Thyroid gland (tissue), 4 donors: ENCODE measurements at regions not wholly inside any gene's neighbourhood (a gene's known extent, or its start where the extent isn't known, plus 50 kb on each side); places are given as distances from the start of the nearest gene placed in this dataset.
"Not testable (repeated sequence)": the region's sequence is repeated elsewhere in the genome, so short reads cannot be mapped to it uniquely, and the experiment has no call there.

ENCODE experiments used
- DNase-seq, 2 donors: peaks; one replicate each; pipeline ENCODE4 v3.0.0-alpha.2; 2019
- H3K27ac ChIP-seq, 3 donors: fragments of 200-600 bp; sonication (generic); 1 replicate in 2 of 3; 2 replicates in 1 of 3; pipeline ENCODE4 v1.5.1; 2016 to 2019; ENCODE audit warnings: mild to moderate bottlenecking in 1 of 3, moderate library complexity in 1 of 3
- H3K27me3 ChIP-seq: fragments of 200-600 bp; sonication (generic); one replicate; pipeline ENCODE4 v1.5.1; 2019
- H3K36me3 ChIP-seq, 2 donors: fragments of 200-600 bp; sonication (generic); one replicate each; pipeline ENCODE4 v1.5.1; 2016 to 2019
- H3K4me1 ChIP-seq, 2 donors: fragments of 200-600 bp; sonication (generic); one replicate each; pipeline ENCODE4 v1.5.1; 2017 to 2019
- H3K4me3 ChIP-seq, 3 donors: fragments of 200-600 bp; sonication (generic); replicated peaks in 1 of 3; 1 replicate in 2 of 3; 2 replicates in 1 of 3; pipeline ENCODE4 v1.5.1; 2016; ENCODE audit warnings: mild to moderate bottlenecking in 1 of 3
- H3K9me3 ChIP-seq: fragments of 200-600 bp; sonication (generic); one replicate; pipeline ENCODE4 v1.5.1; 2017
- POLR2A ChIP-seq, 2 donors: fragments of 450-650 bp; IDR thresholded peaks; one replicate each; pipeline ENCODE4 v1.6.1; 2017; ENCODE audit warnings: antibody characterized with exemption in 2 of 2, mild to moderate bottlenecking in 2 of 2, moderate library complexity in 1 of 2
- WGBS, 2 donors: methylation state at CpG; one replicate each; pipeline ENCODE4 v1.1.5; 2017; 5-methylcytosine and 5-hydroxymethylcytosine counted together
- intact Hi-C: fragments of 100-400 bp; cut with DNase I; formaldehyde crosslinking; loops from one replicate; pipeline ENCODE4 v1.15.1; 2023
- TF ChIP-seq, protein P1 (sequence below), 6 experiments: fragments of 200-600 bp in 3 of 6; fragments of 450-650 bp in 3 of 6; sonication (generic) in 3 of 6; IDR thresholded peaks; one replicate each; pipeline ENCODE4 v1.5.1; 2016 to 2019; ENCODE audit warnings: antibody characterized with exemption in 6 of 6, mild to moderate bottlenecking in 2 of 6, inconsistent platforms in 1 of 6, moderate library complexity in 1 of 6

DNA sequence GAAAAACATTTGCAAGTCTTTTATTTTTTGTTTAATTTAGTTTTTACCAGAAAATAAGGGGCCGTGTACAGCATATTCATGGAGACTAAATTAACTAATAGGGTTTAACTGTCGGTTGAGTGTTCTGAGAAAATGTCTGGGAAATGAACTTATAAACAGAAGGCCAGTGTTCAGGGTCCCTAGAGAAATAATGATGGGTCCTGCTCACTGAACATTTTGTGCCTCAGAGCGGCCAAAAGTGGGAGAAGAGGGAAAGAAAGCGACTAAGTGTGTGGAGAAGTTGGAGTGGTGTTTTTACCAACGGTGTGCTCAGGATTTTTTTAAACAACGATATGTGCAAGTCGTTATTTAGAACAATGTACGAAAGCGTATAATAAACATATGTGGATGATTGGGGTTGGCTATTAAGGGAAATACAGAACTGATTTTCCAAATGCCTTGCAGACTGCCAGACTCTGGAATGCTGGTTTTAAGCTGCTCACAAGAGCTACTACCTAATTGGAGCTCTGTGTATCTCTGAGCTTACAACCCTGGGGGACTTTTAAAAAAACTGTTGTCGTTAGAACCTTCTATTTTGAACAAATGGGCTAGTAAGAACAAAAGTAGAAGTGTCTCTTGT is 166.7 kb downstream of the SLC38A4 start:
- Histone ChIP-seq H3K27me3 (no peaks in the 10 kb centered on the region), H3K4me3 (no peak overlapping the region), H3K36me3 (no peaks in the 10 kb centered on the region), H3K27ac (peak overlapping the region; percentile 27 to 54 (median 42)), H3K4me1 (peaks cover 0 to 5% of the 10 kb centered on the region in 2 donors), H3K9me3 (no peaks in the 10 kb centered on the region)
- intact Hi-C loops = no loop called here
- no peak for TF ChIP-seq POLR2A (IDR thresholded peaks at IDR 0.05)
- 57 to 62% methylated on average over 10 of the region's 10 CpGs for WGBS, 2 donors
- no peak for DNase-seq

DNA sequence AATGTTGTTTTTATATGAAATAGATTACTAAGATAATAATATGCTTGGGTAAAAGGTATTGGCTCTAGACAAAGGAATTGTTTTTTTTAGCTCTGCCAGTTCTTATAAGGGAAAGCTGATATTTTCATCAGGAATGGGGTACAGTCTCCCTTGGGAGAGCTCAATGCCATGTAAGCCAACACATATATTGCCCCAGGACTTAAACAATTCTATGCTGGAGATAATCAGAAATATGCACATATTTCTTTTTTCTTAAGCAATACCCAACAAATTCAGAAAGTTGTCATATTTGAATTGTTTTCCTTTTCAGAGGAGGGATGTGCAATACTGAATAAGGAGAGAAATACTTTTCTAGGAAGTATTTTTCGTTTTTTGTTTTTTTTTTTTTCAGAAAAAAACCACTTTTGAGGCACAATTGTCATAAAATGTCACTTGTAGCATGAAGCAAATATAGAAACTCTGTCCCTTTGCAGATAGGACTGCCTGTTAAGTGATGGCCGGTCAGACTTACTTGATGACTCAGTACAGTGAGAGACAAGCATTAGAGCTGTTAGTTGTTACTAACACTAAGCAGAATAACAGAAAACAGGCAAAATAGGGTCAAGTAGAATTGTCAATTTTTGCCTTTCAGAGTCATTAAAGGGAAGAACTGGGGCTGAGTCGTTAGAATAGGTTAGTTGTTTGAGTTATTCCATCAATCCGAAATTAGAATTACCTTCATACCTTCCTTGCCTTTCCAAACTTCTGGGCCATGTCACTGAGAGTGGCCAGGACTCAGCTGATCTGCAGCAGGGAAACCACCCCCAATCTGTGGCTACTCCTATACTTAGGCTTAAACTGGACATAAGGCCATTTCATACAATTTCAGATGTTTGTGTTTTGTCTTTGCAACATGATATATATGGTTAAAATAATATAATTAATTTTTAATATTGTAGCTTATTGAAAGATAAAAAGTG is 168.1 kb downstream of the SLC38A4 start:
- Histone ChIP-seq H3K36me3 (no peaks in the 10 kb centered on the region), H3K4me3 (no peak overlapping the region), H3K27me3 (no peaks in the 10 kb centered on the region), H3K9me3 (no peaks in the 10 kb centered on the region), H3K27ac (peak overlapping the region in 2 of 3 donors; percentile 27 to 57), H3K4me1 (peaks cover 0 to 5% of the 10 kb centered on the region in 2 donors)
- TF ChIP-seq POLR2A (IDR thresholded peaks at IDR 0.05) = no peak
- TF ChIP-seq, protein P1, sequence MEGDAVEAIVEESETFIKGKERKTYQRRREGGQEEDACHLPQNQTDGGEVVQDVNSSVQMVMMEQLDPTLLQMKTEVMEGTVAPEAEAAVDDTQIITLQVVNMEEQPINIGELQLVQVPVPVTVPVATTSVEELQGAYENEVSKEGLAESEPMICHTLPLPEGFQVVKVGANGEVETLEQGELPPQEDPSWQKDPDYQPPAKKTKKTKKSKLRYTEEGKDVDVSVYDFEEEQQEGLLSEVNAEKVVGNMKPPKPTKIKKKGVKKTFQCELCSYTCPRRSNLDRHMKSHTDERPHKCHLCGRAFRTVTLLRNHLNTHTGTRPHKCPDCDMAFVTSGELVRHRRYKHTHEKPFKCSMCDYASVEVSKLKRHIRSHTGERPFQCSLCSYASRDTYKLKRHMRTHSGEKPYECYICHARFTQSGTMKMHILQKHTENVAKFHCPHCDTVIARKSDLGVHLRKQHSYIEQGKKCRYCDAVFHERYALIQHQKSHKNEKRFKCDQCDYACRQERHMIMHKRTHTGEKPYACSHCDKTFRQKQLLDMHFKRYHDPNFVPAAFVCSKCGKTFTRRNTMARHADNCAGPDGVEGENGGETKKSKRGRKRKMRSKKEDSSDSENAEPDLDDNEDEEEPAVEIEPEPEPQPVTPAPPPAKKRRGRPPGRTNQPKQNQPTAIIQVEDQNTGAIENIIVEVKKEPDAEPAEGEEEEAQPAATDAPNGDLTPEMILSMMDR (IDR thresholded peaks at IDR 0.05) = no peak
- 78 to 81% methylated on average over 4 of the region's 4 CpGs for WGBS, 2 donors
- DNase-seq = no peak
- intact Hi-C loops = no loop called here

DNA sequence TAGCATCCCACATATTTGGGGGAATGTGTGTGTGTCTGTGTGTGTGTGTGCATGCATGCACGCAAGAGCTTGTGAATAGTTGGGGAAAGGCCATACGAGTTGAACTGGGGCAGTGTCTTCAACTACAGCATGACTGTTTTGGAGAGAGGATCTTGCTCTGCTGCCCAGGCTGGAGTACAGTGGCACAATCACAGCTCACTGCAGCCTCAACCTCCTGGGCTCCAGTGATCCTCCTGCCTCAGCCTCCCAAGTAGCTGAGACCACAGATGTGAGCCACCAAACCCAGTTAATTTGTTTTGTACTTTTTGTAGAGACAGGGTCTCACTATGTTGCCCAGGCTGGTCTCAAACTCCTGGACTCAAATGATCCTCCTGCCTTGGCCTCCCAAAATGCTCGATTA is 169.8 kb downstream of the SLC38A4 start:
- H3K36me3 ChIP-seq, H3K27me3 ChIP-seq, H3K27ac ChIP-seq, intact Hi-C loops, H3K9me3 ChIP-seq, H3K4me3 ChIP-seq, H3K4me1 ChIP-seq, DNase-seq: not testable (repeated sequence)
- 95 to 97% methylated on average over 3 of the region's 3 CpGs for WGBS, 2 donors

DNA sequence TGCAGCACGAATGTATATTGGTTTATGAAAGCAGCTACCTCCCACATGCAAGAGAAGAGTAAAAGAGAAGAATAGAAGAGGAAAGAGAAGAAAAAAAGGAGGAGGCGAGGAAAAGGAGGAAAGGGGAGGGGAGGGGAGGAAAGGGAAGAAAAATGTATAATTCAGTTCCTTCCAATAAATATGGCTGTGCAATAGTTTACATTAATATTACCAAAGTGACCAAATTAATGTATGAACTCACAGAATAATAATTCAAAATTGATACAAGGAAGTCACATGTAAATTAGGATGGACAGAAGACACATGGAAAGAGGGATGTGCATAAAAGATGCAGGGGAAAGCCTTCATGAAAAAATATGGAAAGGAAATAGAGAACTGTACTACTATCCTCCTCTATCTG is 172.5 kb downstream of the SLC38A4 start:
- H3K4me1 ChIP-seq = no peaks in the 10 kb centered on the region
- TF ChIP-seq, protein P1 (IDR thresholded peaks at IDR 0.05) = no peak
- WGBS, 2 donors = 94 to 95% methylated on average over 2 of the region's 2 CpGs
- H3K4me3 ChIP-seq = no peak overlapping the region
- no peaks in the 10 kb centered on the region for H3K9me3 ChIP-seq
- no peaks in the 10 kb centered on the region for H3K36me3 ChIP-seq
- no peak overlapping the region for H3K27ac ChIP-seq
- H3K27me3 ChIP-seq = no peaks in the 10 kb centered on the region
- intact Hi-C loops = no loop called here
- no peak for DNase-seq

DNA sequence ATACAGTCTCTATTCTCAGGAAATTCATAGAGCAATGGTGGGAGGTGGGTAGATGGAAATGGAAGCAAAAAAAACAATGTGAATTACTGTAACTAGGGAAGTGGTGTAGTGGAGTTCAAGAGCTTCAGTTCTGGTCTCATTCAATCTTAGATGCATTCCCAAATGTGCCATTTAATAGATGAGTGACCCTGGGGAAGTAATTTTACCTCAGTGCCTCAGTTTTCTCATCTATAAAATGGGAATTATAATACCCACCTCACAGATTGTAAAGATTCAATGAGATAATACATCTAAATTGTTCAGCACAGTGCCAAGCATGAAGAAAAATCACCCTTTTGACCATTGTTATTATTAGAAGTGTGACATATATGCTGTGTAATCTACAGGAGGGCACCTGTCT is 173.1 kb downstream of the SLC38A4 start:
- intact Hi-C loops = no loop called here
- Histone ChIP-seq H3K4me3 (no peak overlapping the region), H3K9me3 (no peaks in the 10 kb centered on the region), H3K36me3 (no peaks in the 10 kb centered on the region), H3K27me3 (no peaks in the 10 kb centered on the region), H3K27ac (no peak overlapping the region), H3K4me1 (no peaks in the 10 kb centered on the region)
- no peak for DNase-seq
- no peak for TF ChIP-seq POLR2A (IDR thresholded peaks at IDR 0.05)
- TF ChIP-seq, protein P1 (IDR thresholded peaks at IDR 0.05) = no peak

DNA sequence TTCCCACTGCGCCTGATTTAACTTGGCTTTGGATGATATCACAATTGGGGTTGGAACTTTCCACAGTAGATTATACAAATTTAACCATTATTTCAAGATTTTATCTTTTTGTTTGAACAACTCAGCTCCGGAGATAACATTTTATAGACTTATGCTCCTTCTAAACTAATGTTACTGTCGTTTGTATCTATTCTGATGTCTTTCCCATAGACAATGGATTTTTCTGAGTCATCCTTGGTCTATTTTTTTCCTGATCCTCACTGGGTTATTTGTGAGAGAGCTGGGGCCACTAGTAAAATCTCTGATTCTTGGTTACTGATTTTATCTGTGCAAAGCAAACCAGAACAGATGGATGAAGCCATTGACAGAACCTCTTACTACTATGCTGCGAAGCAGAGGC is 175.1 kb downstream of the SLC38A4 start:
- no peak for DNase-seq
- 78 to 82% methylated on average over 4 of the region's 4 CpGs for WGBS, 2 donors
- Histone ChIP-seq H3K27me3 (no peaks in the 10 kb centered on the region), H3K4me3 (no peak overlapping the region), H3K4me1 (no peaks in the 10 kb centered on the region), H3K9me3 (no peaks in the 10 kb centered on the region), H3K27ac (no peak overlapping the region), H3K36me3 (no peaks in the 10 kb centered on the region)
- TF ChIP-seq, protein P1 (IDR thresholded peaks at IDR 0.05) = no peak
- no peak for TF ChIP-seq POLR2A (IDR thresholded peaks at IDR 0.05)
- intact Hi-C loops = no loop called here
